ENCODE measurements at regions not wholly inside any gene's neighbourhood (a gene's known extent, or its start where the extent isn't known, plus 50 kb on each side); places are given as distances from the start of the nearest gene placed in this dataset.
"Not testable (repeated sequence)": the region's sequence is repeated elsewhere in the genome, so short reads cannot be mapped to it uniquely, and the experiment has no call there.

GRCh38 chr7:137122145-137122544, 221.4 kb downstream of the PTN start:
- Histone ChIP-seq H3K27ac (no peak overlapping the region), H3K36me3 (no peaks in the 10 kb centered on the region), H3K9me3 (no peaks in the 10 kb centered on the region), H3K27me3 (no peaks in the 10 kb centered on the region), H3K4me1 (no peaks in the 10 kb centered on the region), H3K4me3 (replicated peaks in 1 of 3) (no peak overlapping the region)
- 78 to 86% methylated on average over 2 of the region's 2 CpGs for WGBS, 2 donors
- DNase-seq = no peak
- intact Hi-C loops (cut with DNase I) = no loop called here
- TF ChIP-seq POLR2A (IDR thresholded peaks at IDR 0.05) = no peak
- TF ChIP-seq CTCF (IDR thresholded peaks at IDR 0.05) = no peak

GRCh38 chr7:137120690-137121089, 222.8 kb downstream of the PTN start:
- H3K27me3 ChIP-seq = no peaks in the 10 kb centered on the region
- no peak for DNase-seq
- no peaks in the 10 kb centered on the region for H3K9me3 ChIP-seq

GRCh38 chr7:137110535-137110934, 233.0 kb downstream of the PTN start:
- no peak for DNase-seq
- intact Hi-C loops (cut with DNase I) = no loop called here
- Histone ChIP-seq H3K9me3 (no peaks in the 10 kb centered on the region), H3K27me3 (no peaks in the 10 kb centered on the region), H3K4me1 (no peaks in the 10 kb centered on the region), H3K4me3 (replicated peaks in 1 of 3) (no peak overlapping the region), H3K36me3 (no peaks in the 10 kb centered on the region), H3K27ac (no peak overlapping the region)
- TF ChIP-seq POLR2A (IDR thresholded peaks at IDR 0.05) (no peak), CTCF (IDR thresholded peaks at IDR 0.05) (no peak)

More at GRCh38 chr7:137120690-137121089, 222.8 kb downstream of the PTN start:
- intact Hi-C loops (cut with DNase I) = no loop called here
- no peaks in the 10 kb centered on the region for H3K4me1 ChIP-seq
- 86 to 89% methylated on average over 2 of the region's 2 CpGs for WGBS, 2 donors
- no peak overlapping the region for H3K27ac ChIP-seq
- no peak overlapping the region for H3K4me3 ChIP-seq (replicated peaks in 1 of 3)
- no peak for TF ChIP-seq CTCF (IDR thresholded peaks at IDR 0.05)
- TF ChIP-seq POLR2A (IDR thresholded peaks at IDR 0.05) = no peak
- no peaks in the 10 kb centered on the region for H3K36me3 ChIP-seq

- no peak for DNase-seq
- intact Hi-C loops (cut with DNase I) = no loop called here
Observed at GRCh38 chr7:137110091-137110509, 233.4 kb downstream of the PTN start.

GRCh38 chr7:137107802-137108201, 235.7 kb downstream of the PTN start:
- intact Hi-C loops (cut with DNase I); H3K27ac ChIP-seq; DNase-seq; H3K36me3 ChIP-seq; H3K27me3 ChIP-seq; H3K9me3 ChIP-seq; H3K4me3 ChIP-seq (replicated peaks in 1 of 3); H3K4me1 ChIP-seq: not testable (repeated sequence)
- 94 to 95% methylated on average over 2 of the region's 2 CpGs for WGBS, 2 donors

More at GRCh38 chr7:137110091-137110509, 233.4 kb downstream of the PTN start:
- Histone ChIP-seq H3K27me3 (no peaks in the 10 kb centered on the region), H3K36me3 (no peaks in the 10 kb centered on the region), H3K9me3 (no peaks in the 10 kb centered on the region), H3K27ac (no peak overlapping the region), H3K4me3 (replicated peaks in 1 of 3) (no peak overlapping the region), H3K4me1 (no peaks in the 10 kb centered on the region)
- TF ChIP-seq POLR2A (IDR thresholded peaks at IDR 0.05) (no peak), CTCF (IDR thresholded peaks at IDR 0.05) (no peak)
- WGBS, 2 donors = 63 to 73% methylated on average over 3 of the region's 3 CpGs

- intact Hi-C loops (cut with DNase I); H3K4me3 ChIP-seq (replicated peaks in 1 of 3); H3K36me3 ChIP-seq; H3K27ac ChIP-seq; DNase-seq; H3K27me3 ChIP-seq; H3K4me1 ChIP-seq; H3K9me3 ChIP-seq: not testable (repeated sequence)
- WGBS, 2 donors = 68 to 71% methylated on average over 6 to 8 of the region's 8 CpGs
Observed at GRCh38 chr7:137103526-137103925, 235.1 kb downstream of the CHRM2 start.
